LoVo (cell line): ENCODE measurements at regions not wholly inside any gene's neighbourhood (a gene's known extent, or its start where the extent isn't known, plus 50 kb on each side); places are given as distances from the start of the nearest gene placed in this dataset.
A peak's percentile ranks its signal among the peaks of the same experiment; 100 is the strongest.
"Not testable (repeated sequence)": the region's sequence is repeated elsewhere in the genome, so short reads cannot be mapped to it uniquely, and the experiment has no call there.

ENCODE experiments used
- DNase-seq: peaks from one replicate; pipeline ENCODE4 v3.0.0-alpha.2; 2016; ENCODE audit warnings: low spot score

DNA sequence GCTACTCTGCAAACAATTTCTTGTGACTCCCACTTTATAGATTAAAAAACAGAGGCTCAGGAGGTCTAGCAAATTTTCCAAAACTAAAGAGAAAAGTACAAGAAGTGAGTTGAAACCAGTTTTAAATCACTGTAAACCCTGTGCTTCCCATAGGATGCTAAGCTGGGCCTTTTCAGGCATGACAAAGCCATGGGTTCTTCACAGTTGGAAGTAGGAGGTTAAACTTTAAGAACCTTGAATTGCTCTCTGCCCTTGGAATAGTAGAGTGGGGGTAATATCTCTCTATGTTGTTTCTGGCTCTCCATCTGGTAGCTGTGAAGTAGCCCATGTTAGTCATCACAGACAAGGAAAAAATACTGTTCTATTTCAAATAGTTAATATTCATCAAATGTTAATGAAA, 193.6 kb upstream of the SATB1 start:
- DNase-seq: no peak

DNA sequence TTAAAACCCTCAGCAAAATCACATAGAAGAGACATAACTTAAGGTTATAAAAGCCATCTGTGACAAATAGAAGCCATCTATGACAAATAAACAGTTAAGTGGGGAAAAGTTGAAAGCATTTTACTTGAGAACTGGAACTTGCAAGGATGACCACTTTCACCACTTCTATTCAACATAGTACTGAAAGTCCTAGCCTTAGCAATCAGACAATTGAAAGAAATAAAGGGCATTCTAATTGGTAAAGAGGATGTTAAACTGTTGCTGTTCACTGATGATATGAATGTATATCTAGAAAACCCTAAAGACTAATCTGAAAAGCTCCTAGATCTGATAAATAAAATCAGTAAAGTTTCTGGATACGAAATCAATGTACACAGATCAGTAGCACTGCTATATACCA, 186.9 kb upstream of the SATB1 start:
- no peak for DNase-seq

DNA sequence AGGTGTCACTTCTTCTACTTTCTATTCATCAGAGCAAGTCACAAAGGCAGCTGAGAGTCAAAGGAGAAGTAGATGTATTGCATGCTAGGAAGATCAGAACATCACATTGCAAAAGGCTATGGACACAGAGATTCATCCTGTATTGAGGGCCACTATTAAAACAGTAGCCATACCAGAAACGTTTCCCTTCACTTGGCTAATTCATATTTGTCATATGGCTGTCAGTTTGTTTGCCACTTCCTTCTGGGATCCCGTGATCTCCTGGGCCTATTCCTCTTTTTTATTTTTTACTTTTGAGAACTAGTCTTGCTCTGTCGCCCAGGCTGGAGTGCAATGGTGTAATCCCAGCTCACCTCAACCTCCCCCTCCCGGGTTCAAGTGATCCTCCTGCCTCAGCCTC, 184.0 kb upstream of the SATB1 start:
- DNase-seq: no peak

DNA sequence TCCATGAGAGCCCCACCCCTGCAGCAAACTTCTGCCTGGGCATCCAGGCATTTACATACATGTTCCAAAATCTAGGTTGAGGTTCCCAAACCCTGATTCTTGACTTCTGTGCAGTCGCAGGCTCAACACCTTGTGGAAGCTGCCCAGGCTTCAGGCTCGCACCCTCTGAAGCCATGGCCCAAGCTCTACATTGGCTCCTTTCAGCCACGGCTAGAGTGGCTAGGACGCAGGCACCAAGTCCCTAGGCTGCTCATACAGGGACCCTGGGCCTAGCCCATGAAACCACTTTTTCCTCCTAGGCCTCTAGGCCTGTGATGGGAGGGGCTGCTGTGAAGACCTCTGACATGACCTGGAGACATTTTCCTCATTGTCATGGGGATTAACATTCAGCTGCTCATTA, 172.8 kb upstream of the SATB1 start:
- no peak for DNase-seq

DNA sequence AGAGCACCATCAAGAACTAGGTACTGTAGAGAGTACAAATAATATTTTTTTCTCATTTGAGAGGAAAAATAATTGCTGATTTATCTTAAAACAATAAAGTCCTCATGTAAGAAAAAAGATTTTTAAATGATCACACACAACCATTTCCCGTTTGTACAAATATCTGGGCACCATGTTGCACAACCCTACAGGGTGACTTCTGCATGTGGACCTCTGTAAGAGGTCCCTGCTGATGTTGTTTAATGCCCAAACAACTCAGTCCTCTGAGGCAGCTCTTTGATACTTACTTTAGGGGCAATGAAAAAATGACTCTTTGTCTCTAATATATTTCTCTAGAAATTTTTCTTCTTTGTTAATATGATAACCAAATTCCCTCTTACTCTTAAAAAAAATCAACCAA, 168.1 kb upstream of the SATB1 start:
- DNase-seq: no peak

DNA sequence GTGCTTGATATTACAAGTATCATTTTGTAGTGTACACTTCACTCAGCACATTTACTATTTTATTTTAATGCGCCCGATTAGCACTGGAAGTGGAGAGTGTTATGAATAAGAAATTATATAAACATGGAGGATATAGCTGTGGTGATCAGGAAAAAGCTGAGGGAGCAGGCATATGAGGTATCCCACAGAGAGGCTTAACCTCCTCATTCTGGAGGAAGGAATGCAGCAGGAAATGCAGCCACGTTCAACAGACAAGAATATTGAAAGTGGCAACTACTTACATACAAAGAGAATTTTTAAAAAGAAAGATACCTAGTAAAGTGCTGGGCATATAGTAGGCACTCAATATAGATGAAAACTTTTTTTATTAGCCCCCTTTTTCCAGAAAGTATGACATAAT, 166.0 kb upstream of the SATB1 start:
- DNase-seq: no peak

DNA sequence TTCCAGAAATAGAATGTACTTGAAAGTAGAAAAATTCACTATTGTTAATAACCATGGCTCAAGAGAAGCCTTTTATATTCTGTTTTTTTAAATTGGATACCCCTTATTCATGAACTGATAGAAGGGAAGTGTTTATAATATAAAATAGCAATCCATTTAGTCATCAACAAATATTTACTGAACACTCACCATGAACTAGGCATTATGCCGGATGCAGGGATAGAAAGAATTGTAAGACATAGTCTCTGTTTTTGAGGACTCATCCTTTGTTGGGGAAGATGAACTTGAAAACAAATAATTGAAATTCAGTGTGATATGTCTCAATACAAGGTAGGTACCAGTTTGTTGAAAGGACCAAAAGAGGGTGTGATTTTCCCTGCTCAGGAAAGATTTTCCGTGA, 160.9 kb upstream of the SATB1 start:
- DNase-seq: no peak

DNA sequence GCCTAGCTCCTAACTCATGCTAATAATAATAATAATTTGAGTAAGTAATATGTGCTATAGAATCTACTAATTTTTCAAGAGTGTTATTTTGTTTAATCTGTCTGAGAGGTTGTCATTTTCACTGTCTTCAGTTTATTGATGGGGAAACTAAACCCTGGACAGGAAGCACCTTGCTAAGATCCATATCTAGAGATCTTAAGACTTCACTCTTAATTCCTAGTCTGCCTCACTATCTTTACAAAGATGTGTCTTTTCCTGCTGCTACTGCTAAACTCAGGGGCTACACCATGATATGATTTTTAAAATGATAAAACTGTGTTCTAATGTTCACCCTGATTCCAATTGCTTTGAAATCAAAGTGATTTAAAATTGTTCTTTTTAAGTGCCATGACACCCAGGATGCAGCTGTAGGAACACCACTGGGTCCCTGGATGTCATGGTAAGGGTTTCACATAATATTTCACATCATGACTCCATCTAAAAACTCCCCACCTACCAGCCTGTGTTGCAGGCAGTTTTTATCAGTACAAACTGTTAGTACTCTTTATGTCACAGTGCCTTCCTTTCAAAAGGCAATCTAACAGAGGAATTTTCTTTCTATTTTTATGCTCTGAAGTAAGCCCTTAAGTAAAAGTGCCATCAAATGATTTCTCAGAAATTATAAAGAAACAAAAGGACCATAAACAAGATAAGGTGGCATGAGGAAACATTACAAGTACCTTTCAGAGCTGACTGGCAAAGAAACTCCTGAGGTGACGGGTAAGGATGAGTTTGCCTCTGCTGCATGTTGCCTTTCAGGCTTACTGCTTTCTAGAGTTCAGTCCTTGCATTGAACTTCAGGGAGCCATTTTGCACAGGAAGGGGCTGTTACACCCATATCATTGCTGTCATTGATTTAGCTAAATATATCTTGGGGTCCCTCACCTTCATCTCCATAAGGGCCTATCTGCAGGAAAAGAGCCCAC, 160.1 kb upstream of the SATB1 start:
- no peak for DNase-seq

DNA sequence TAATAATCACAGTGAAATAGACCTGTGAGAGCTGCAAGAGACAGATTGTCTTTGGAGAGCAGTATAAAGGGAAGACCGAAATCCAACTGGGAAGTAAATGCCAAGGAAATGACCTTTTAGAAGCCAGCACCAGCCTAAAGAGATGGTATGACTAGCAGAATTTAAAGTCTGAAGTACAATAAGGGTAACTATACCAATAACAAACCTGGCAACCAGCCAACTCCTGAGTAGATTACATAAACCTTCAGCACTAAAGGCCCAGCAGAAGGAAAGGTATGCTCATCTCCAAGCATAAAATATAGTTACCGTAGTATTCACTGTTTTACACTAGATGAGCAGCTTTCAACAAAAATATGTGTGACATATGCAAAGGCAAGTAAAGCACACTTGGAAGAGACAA, 155.1 kb upstream of the SATB1 start:
- DNase-seq: peak; percentile 20

DNA sequence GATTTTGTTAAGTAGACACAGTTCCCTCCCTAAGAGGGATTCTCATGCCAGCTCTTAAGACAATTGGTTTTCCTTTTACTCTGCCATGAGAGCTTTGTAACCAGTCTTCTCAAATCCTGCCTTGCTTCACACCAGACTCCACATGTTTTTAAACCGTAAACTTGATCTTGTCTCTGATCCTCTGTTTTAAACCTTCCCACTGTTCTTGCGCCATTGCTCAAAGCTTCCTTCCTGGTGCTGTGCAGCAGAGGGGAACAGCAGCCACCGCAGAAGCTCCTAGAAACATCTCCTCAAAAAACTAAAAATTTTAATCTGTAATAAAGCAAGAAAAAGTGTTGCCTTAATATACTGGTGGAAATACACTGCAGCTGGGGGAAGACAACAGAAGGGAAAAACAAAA, 154.5 kb upstream of the SATB1 start:
- DNase-seq: no peak

DNA sequence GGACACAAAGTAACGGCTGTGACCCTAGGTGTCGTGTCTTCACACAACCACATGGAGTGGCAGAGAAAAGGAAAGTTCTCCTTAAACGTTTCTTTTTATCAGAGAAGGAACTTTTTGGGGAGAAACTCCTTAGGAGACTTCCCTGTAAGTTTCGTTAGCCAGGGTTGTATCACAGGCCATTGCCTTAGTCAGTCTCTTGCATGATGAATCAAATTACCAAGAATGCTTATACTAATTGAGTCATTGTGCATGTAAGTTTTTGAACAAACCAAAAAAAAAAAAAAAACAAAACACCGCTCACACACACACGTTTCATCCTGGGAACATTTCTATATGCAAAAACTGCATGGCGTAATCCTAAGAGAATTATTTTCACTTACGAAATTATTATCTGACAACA, 150.4 kb upstream of the SATB1 start:
- no peak for DNase-seq

DNA sequence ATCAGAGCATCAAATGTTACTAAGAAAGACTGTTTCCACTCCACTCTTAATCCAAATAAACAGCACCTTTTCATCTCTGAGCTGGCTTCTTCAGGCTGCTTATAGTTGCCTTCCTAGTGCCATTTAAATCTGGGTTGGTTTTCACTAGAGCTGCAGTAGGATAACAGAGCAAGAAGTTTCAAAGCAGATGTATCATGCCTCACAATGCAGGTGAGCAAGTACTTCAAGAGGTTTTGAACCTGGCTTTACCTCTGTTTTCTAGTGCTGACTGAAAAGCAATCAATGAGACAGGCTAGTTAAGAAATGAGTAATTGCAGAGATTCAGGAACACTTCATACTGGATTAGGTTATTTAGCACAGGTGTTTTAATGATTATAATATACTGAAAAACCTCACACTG, 147.7 kb upstream of the SATB1 start:
- no peak for DNase-seq

DNA sequence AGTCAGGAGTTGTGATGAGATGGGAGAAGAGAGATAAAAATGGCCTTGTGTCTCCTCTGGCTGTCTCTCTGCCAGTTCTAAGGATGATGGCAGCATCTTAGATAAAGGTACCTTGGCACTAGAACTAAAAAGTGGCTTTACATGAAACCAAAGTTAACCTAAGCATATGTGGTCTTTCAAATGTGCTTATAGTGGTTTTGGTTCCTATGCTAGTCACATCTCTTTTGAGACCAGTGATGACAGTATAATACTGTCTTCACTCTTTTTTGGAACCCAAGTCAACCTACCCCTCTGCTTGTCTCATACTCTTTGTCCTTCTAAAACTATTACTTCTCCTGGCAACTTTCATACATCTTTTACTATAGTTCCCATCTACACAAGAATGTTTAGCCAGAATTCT, 142.2 kb upstream of the SATB1 start:
- no peak for DNase-seq

DNA sequence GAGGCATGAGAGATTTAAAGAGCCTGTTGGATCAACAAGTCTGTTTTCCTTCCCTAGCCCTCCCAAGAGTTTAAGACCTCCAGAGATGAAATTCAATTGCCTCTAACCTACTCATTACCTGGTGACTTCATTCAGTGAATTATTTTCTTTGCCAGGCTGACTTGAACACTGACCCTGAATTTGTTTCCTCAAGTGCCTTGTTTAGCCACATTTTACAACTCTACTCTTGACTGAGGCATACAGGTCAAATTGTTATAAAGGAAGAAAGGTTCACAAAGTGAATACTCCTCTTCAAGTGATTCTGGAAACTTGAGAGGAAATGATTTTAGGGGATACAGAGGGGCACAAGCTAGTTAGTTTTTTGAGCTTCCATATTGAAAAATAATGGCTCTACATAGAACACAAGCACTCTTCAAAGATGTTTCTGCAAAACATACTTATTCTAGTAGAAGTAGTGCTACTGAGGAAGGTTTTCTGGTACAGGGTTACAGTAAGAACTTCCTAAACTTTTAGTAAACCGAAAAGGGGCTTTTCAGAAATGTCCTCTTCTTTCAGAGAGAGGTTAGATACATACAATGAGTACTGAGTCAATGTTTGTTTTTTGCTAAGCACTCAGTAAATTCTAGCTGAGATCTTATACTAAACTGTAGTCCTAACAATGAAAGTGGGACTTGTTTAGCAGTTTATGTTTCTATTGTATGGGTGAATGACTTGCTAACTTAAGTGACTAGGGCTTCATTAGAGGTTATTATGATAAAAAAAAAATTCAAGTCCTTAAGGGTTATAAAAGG, 137.4 kb upstream of the SATB1 start:
- no peak for DNase-seq

DNA sequence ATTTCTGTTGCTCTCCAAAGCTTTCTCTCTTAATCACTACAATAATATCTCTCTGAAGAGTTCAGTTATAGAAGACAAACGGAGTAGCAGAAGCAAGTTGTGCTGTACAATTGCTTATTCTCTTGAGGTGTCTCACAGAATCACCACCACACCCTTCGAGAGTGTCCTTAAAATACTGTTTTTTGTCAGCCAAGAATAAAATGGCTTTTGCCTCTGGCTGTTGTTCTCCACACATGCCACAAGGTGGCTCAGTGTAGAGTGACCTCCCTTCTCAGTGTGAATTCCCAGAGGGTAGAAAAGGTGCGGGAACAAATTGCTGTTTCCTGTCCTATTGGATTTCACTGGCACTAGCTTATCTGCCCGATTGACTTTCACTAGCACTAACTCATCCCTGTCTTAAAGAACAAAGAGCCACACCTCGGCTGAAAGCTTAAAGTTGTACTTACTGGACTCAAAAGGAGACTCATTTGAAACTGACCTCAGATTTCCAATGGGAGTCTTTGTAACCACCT, 134.2 kb upstream of the SATB1 start:
- DNase-seq: peak; percentile 53

DNA sequence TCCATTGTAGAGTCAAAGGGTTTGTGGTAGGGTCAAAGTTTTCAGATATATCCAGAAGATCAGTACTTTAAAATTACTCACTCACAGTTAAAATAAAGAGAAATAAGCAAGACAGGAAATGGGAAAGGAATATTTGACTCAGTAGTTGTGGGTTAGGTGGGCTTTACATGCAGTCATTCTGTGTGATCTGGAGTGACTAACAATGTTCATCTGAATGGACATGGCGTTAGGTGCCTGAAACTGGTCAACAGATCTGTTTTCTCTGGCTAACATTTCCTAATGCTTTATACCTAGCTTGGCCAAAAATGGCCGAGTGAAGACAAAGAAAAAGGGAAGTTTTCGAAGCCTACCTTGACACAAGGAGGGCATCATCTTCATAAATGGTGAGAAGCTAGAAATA, 133.4 kb upstream of the SATB1 start:
- DNase-seq: no peak

DNA sequence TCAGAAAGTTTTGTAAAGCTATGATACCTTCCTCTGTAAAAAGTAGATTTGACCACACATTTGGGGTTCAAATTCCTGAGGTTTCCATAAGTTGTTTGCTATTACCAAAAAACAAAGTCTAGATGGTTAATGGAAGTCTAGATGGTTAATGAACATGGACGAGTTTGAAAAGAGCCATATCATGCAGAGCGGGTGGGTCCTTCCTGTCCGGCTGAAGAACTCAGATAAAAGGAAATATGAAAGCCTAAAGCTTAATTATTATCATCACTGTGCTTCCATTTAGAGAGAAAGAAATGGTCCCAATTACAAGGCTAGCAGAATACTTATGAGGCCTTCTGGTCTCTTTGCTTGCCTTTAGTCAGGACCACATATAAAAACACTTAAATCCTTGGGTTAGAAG, 132.1 kb upstream of the SATB1 start:
- DNase-seq: no peak

DNA sequence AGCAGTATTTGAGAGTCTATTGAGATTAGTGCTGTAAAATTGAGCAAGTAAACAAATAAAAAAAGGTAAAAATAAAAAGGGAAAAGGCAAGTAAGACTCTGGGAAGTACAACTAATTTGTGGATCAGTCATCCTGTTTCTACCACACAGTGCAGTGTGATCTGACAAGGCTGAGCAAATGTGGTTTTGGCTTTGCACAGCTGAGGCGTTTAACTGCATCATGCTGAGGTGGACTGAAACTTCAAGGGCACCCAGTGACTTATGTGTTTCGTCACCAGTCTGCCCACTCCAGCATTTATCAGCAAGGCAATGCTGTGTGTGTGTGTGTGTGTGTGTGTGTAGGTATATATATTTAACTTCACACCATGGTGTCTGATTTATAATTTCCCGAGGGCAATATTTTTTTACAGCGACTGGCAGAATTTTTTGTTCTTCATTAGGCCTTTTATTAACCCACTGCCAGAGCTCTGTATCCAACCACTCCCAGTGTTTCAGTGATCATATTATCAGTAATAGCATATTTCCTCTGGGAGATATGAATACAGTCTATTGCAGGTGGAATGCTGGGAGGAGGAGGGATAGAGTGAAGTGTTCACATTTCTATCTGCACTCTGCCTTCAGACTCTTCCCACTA, 131.5 kb upstream of the SATB1 start:
- no peak for DNase-seq

DNA sequence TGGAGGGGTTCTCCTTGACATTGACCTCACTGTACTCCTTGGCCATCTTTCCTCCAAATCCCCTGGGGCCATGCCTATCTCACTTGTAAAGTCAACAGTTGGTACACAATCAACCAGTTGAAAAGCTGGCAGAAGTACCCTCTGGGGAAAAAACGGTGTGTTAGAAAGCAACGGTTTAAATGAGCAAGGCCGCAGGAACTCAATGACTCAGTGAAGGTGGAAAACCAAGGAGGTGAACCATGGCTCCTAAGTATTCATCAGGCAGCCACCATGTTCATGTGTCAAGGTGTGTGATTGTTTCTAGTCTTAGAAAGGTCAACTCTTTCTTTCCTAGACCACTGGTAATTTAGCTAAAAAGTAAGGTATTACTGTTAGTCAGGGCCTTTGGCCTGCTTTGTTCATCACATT, 130.9 kb upstream of the SATB1 start:
- no peak for DNase-seq

DNA sequence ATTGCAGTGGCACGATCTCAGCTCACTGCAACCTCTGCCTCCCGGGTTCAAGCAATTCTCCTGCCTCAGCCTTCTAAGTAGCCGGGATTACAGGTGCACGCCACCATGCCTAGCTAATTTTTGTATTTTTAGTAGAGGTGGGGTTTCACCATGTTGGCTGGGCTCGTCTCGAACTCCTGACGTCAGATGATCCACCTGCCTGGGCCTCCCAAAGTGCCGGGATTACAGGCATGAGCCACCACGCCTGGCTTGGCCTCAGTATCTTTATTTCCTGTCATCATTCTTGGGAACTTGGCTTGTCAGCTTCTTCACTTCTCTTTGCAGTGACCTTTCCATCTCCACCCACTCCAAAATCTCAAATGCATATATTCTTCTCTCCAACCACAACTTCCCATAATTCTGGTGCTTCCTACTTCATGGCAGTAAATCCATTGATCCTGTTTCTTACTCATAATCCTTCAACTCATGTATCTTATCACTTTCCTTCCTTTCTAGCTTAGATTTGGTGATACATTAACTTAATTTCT, 127.5 kb upstream of the SATB1 start:
- not testable (repeated sequence) for DNase-seq

DNA sequence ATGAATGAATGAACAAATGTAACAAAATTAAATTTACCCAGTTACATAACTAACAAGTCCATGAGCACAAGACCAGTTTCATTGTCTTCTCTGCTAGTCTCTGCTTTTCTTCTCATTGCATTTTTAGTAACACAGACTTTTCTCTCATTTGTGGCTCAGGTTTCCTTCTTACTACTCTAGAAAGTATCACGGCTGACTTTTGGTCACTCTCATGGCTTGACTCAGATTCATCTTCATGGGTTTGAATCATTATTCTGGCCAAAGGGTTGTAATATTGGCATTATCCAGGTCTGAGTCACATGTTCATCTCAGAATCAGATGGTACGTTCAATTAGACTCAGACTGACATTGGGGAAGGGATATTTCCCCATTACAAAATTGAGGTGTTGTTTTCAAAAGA, 121.5 kb upstream of the SATB1 start:
- no peak for DNase-seq

DNA sequence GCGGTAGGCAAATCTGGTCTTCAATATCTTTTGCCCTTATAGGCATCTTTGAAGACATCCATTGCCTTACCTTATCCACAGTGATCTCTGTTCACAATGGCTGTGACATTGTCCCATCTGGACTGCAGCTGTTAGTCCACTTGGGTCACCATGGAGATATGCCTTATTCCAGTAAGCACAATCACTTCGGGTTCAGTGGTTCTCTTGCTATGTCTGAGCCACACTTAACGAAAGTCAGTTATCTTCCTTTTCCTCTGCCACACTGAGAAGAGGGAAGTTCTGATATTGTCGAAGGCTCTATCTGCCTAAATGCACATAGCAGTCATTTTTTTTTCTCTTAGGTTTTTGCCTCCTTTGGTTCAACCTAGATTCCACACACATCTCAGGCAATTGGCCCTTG, 119.0 kb upstream of the SATB1 start:
- no peak for DNase-seq
